H1 (cell line): ENCODE measurements at regions not wholly inside any gene's neighbourhood (a gene's known extent, or its start where the extent isn't known, plus 50 kb on each side); places are given as distances from the start of the nearest gene placed in this dataset.

Source experiments
- CBX5 ChIP-seq: fragments of 300-800, 300-1000 bp; sonication (generic); IDR thresholded peaks from 2 replicates; pipeline ENCODE4 v1.7.1; 2016; ENCODE audit warnings: antibody characterized with exemption, low read length, low read depth
- CTBP2 ChIP-seq: IDR thresholded peaks from 2 replicates; pipeline ENCODE4 v1.7.0; 2011; ENCODE audit warnings: borderline replicate concordance, mild to moderate bottlenecking, moderate library complexity, mixed read lengths, low read length; ENCODE audit not compliant: insufficient read depth, insufficient read length
- FOSL1 ChIP-seq: IDR thresholded peaks from 2 replicates; pipeline ENCODE4 v1.6.1; 2011; ENCODE audit warnings: mild to moderate bottlenecking, low read depth, low read length, moderate library complexity; ENCODE audit not compliant: insufficient read depth
- POU5F1 ChIP-seq: IDR thresholded peaks from 2 replicates; pipeline ENCODE4 v1.6.1; 2011; ENCODE audit warnings: low read depth, mild to moderate bottlenecking, low read length, moderate library complexity
- RNF2 ChIP-seq: fragments of 200-900, 300-1000 bp; sonication (generic); IDR thresholded peaks from 2 replicates; pipeline ENCODE4 v1.7.1; 2016; ENCODE audit warnings: borderline replicate concordance, low read depth, mild to moderate bottlenecking, antibody characterized with exemption, low read length; ENCODE audit not compliant: poor library complexity, severe bottlenecking; ENCODE audit errors: missing control alignments
- TF ChIP-seq, protein P1 (sequence below): fragments of 300-600 bp; sonication (generic); IDR thresholded peaks from 2 replicates; pipeline ENCODE4 v1.7.1; 2012; ENCODE audit warnings: low read length, moderate library complexity, mild to moderate bottlenecking, inconsistent platforms; ENCODE audit not compliant: insufficient replicate concordance

GRCh38 chr10:78305311-78305710 is 271.6 kb downstream of the RPS24 start (continued):
- TF ChIP-seq, protein P1, sequence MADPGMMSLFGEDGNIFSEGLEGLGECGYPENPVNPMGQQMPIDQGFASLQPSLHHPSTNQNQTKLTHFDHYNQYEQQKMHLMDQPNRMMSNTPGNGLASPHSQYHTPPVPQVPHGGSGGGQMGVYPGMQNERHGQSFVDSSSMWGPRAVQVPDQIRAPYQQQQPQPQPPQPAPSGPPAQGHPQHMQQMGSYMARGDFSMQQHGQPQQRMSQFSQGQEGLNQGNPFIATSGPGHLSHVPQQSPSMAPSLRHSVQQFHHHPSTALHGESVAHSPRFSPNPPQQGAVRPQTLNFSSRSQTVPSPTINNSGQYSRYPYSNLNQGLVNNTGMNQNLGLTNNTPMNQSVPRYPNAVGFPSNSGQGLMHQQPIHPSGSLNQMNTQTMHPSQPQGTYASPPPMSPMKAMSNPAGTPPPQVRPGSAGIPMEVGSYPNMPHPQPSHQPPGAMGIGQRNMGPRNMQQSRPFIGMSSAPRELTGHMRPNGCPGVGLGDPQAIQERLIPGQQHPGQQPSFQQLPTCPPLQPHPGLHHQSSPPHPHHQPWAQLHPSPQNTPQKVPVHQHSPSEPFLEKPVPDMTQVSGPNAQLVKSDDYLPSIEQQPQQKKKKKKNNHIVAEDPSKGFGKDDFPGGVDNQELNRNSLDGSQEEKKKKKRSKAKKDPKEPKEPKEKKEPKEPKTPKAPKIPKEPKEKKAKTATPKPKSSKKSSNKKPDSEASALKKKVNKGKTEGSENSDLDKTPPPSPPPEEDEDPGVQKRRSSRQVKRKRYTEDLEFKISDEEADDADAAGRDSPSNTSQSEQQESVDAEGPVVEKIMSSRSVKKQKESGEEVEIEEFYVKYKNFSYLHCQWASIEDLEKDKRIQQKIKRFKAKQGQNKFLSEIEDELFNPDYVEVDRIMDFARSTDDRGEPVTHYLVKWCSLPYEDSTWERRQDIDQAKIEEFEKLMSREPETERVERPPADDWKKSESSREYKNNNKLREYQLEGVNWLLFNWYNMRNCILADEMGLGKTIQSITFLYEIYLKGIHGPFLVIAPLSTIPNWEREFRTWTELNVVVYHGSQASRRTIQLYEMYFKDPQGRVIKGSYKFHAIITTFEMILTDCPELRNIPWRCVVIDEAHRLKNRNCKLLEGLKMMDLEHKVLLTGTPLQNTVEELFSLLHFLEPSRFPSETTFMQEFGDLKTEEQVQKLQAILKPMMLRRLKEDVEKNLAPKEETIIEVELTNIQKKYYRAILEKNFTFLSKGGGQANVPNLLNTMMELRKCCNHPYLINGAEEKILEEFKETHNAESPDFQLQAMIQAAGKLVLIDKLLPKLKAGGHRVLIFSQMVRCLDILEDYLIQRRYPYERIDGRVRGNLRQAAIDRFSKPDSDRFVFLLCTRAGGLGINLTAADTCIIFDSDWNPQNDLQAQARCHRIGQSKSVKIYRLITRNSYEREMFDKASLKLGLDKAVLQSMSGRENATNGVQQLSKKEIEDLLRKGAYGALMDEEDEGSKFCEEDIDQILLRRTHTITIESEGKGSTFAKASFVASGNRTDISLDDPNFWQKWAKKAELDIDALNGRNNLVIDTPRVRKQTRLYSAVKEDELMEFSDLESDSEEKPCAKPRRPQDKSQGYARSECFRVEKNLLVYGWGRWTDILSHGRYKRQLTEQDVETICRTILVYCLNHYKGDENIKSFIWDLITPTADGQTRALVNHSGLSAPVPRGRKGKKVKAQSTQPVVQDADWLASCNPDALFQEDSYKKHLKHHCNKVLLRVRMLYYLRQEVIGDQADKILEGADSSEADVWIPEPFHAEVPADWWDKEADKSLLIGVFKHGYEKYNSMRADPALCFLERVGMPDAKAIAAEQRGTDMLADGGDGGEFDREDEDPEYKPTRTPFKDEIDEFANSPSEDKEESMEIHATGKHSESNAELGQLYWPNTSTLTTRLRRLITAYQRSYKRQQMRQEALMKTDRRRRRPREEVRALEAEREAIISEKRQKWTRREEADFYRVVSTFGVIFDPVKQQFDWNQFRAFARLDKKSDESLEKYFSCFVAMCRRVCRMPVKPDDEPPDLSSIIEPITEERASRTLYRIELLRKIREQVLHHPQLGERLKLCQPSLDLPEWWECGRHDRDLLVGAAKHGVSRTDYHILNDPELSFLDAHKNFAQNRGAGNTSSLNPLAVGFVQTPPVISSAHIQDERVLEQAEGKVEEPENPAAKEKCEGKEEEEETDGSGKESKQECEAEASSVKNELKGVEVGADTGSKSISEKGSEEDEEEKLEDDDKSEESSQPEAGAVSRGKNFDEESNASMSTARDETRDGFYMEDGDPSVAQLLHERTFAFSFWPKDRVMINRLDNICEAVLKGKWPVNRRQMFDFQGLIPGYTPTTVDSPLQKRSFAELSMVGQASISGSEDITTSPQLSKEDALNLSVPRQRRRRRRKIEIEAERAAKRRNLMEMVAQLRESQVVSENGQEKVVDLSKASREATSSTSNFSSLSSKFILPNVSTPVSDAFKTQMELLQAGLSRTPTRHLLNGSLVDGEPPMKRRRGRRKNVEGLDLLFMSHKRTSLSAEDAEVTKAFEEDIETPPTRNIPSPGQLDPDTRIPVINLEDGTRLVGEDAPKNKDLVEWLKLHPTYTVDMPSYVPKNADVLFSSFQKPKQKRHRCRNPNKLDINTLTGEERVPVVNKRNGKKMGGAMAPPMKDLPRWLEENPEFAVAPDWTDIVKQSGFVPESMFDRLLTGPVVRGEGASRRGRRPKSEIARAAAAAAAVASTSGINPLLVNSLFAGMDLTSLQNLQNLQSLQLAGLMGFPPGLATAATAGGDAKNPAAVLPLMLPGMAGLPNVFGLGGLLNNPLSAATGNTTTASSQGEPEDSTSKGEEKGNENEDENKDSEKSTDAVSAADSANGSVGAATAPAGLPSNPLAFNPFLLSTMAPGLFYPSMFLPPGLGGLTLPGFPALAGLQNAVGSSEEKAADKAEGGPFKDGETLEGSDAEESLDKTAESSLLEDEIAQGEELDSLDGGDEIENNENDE: no peak
- TF ChIP-seq CTBP2 (no peak), RNF2 (no peak), FOSL1 (no peak), CBX5 (no peak), POU5F1 (no peak)
